LHCN-M2 (cell line): ENCODE measurements at regions not wholly inside any gene's neighbourhood (a gene's known extent, or its start where the extent isn't known, plus 50 kb on each side); places are given as distances from the start of the nearest gene placed in this dataset.

Experiments
- DNase-seq: peaks from one replicate; pipeline ENCODE4 v3.0.0-alpha.2; 2012; ENCODE audit warnings: low read depth

DNA sequence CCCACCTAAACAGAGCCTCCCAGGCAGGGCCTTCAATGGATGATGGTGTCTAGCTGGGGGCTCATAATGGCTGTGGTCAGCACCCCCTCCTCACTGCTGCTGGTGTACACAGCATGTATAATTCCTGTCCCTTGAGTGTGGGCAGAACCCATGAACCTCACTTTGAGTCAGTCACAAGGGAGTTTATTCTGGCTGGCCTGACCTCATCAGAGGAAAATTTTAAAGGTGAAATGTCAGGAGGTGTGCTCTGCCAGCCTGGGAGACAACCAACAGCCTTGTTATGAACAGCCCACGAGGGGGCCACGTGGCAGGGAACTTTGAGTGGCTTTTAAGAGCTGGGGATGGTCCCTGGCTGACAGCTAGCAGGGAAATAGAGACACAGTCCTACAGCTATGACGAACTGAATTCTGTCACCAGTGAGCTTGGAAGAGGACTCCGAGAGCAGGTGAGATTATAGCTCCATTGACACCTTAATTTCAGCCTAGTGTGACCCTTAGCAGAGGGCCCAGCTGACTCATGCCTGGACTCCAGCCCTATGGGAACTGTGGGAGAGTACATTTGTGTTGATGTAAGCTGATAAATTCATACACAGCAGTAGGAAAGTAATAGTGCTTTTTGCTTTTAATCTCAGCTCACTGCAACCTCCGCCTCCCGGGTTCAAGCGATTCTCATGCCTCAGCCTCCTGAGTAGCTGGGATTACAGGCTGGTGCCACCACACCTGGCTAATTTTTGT, 73.5 kb upstream of the RUNX3 start:
- DNase-seq = no peak

GRCh38 chr1:25003000-25003399, 72.9 kb upstream of the RUNX3 start:
- no peak for DNase-seq

- no peak for DNase-seq
These were observed 71.2 kb upstream of the RUNX3 start for GRCh38 chr1:25001125-25001915.

DNA sequence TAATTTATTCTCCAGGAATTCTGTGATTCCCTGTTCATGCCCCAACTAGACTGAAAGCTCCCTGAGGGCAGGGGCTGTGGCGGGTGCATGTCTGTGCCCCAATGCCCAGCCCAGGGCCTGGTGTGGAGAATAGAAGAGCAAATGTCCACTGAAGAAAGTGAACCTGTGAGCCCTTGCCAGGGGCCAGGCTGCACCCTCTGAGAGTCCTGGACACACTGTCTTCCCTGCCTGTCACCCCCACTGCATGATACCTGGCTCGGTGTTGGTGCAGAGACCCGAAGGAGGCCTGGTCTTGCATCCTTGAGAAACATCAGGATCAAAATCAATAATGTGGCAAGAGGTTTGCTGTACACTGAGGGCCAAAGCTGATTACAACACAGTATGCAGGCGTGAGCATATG, 69.8 kb upstream of the RUNX3 start:
- no peak for DNase-seq

DNA sequence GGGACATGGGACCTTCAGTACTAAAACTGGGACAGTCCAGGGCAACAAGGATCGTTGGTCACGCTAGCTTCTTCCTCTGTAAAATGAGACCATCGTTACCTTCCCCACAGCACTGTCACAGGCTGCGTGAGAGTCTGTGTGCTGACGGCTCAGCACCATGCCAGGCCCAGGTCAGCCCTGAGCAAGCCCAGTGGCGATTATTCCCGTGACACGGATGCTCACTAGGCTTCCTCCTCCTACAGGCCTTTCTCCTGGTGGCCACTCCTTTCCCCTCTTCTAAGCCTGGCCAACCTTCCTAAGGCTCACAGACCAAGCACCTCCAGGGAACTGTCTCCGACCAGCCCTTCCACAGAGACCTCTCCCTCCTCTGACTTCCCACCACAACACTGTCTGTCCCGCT, 69.3 kb upstream of the RUNX3 start:
- DNase-seq = no peak

DNA sequence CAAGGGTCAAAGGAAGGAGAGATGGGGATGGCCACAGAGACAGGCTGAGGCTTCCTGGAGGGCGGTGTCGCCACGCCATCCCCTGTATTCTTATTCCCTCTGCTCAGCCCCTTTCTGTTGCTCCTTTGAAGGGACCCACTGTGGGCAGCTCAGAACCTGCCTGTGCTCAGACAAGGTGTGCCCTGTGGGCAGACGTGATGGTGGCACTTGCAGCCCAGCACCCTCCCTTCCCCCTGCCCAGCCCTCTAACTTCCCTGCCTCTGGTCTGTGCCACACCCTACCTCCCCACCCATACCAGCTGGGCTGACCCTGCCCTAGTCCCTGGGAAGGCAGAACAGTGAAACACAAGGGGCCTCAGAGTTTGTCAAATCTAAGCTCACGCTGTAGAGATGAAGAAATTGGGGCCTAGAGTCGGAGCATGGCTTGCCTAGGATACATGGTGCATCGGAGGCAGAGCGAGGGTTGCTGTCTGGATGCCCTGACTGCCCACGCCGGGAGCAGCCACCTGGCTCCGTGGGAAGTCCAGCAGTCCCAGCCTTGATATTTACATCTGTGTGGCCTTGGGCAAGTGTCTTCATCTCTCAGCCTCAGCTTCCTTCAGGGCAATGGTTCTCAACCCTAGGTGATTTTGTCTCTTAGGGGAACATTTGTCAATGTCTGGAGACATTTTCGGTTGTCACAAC, 68.6 kb upstream of the RUNX3 start:
- DNase-seq = no peak

- DNase-seq = no peak
These were observed 67.2 kb upstream of the RUNX3 start for GRCh38 chr1:24996983-24997893.

- no peak for DNase-seq
These were observed 66.4 kb upstream of the RUNX3 start for GRCh38 chr1:24996456-24996855.

- DNase-seq = no peak
These were observed 65.6 kb upstream of the RUNX3 start for GRCh38 chr1:24995661-24996060.

DNA sequence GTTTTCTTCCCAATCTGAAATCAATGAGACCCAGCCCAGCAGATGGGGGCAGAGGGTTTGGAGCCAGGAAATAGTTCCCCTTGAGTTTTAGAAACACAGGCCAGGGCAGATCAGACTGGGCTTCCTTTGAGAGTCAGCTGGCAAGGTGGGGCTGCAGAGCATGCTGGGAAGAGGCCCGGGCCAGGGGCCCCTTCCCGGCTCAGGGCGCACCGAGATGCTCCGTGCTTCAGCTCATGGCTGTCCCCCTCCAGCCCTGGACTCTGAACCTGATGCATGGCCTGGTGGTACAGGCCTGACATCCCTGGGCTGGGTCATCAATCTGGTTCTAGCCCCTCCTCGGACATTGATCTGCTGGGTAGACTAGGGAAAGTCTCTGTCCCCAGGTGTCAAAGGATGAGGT, 65.1 kb upstream of the RUNX3 start:
- DNase-seq = no peak

DNA sequence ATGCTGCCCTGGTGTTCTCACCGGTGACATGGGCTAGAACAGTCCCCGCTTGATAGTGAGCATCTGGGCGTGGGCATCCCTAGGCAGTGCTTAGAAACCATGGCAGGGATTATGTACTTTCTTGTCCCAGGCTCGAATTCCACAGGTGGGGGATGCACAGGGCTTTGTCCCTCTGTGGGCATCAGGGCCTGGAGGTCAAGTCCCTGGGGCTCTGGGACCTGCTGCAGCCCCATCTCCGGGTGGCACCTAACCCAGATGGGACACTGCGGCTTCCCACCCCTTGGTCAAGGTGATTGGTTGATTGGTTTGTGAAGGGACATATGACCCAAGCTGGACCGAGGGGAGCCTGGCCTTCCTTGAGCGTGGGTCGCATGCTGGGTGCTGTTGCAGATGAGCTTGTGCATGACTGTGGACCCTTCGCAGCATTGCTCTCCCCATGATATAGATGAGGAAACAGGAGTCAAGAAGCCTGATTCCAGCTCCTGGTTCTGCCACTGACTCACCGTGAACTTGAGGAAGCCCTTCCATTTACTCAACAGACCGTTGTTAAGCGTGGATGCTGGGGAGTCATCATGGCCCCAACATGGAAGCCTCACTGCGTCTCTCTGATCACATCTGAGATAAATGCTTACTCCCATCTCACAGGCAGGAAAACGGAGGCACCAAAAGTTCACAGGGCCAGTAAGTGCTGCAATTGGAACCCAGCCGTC, 64.0 kb upstream of the RUNX3 start:
- DNase-seq = no peak

DNA sequence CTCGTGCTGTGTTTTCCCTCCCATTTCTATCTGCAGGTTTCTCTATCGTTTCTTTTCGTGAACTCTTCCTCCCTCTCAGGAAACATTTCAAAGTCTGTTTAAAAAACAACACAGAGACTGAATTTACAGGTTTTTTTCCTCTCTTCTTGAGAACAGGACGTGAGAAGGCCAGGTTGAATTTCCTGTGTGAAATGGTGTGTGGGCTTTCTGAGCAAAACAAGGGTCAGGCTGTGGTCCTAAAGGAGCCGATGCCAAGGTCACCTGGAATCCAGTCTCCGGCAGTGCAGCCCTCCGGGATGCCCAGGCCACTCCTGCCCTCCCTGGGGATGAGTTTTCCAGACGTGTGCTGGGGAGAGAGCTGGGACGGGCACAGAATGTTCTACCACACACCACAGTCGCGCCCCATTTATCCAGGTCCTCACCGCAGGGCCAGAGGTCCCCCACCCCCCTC, 62.7 kb upstream of the RUNX3 start:
- DNase-seq = no peak

- no peak for DNase-seq
These were observed 62.2 kb upstream of the RUNX3 start for GRCh38 chr1:24992124-24992760.

DNA sequence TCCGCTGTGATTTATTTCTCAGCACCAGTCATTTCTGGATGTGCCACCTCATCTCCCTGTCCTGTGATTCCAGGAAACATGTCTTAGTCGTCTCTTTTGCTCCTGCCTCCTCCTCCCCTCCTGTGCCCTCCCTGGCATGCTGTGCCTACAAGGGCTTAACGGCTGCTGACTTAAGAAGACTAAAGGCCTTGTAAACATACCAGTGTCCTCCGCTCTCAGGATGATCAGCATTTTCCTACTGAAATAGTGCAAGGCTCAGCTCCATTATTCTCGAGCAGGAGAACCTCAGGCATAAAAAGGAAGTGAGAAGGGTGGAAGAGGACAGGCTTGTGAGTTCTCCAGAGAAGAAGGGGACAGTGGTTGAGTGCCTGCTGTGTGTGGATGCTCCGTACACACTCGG, 61.6 kb upstream of the RUNX3 start:
- no peak for DNase-seq

DNA sequence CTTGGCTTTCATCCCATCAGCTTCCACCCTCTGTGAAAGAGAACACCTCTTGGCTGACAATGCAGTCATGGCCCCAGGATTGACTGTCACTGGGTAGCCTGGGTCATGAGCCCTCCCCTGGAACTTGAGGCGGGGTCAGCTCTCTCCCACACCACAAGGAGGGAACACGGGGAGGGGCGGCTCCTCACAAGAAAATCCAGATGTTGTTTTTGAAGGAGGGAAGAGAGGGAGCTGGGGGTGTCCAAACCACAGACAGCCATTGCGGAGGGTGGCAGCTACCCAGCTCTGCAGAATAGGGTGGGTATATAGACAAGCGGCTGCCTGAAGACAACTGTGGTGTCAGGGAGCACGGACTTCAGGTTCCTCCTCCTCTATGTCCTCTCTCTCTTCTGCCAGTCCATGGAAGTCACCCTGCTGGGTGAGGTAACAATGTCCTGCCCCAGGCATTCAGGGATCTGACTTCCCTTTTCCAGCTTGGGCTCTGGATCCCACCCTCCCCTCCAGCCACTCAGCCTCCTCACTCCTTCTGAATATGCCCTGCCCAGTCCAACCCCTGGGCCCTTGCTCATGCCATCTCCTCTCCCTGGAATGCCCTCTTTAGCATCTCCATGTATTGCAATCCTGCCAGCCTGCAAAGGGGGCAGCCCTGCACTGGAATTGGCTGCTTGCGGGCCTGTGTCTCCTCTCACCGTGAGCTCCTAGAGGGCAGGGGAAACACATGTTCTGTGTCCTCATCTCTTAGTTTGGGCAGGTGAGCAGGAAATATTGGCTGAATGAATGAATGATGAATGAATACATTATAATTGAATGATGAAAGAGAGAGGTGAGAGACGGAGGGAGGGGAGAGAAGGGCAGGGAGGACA, 60.9 kb upstream of the RUNX3 start:
- DNase-seq = no peak

- no peak for DNase-seq
These were observed 60.1 kb upstream of the RUNX3 start for GRCh38 chr1:24990136-24990535.

- DNase-seq = no peak
These were observed 59.0 kb upstream of the RUNX3 start for GRCh38 chr1:24989082-24989481.

DNA sequence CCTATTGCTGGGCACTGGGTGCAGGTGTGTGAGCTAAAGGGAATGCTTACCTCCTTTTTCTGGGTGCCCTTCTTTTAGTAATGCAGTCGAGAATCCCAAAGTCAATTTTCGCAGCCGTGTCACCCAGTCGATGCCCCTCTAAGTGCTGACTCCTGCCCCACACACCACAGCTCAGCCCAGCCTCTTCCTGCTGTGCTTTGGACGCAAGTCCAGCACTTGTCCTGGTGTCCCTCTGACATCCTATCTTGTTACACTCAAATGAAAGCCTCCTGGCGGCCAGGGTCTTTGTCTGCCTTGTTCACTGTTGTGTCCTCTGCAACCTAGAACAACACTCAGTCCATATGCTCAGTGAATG, 58.5 kb upstream of the RUNX3 start:
- DNase-seq = no peak

DNA sequence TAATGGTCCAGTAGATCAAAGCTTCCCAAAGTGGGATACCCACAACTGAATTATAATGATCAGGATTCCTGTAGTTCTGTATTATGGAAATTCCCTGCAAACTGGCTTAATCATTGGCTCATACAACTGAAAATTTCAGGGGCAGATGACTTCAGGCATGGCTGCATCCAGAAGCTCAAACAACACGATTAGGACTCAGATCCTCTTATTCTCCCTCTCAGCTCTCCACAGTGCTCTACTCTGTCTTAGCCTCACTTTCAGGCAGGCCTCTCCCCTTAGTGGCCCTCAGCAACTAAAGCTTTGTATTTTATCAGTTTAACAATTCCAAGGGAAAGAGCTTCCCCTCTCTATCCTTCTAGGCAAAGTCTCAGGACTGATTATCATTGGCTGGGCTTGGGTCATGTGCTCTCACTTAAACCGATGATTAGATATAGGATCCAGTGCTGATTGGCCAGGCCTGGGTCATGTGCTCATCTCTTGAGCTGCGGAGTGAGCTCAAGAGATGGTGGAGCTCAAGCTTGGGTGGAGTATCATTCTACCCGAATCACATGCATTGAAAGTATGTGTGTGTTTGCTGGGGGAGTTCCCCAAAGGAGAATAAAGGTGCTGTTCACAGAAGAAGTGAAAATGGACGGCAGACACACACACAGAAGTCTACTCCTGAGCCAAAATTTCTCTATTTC, 57.9 kb upstream of the RUNX3 start:
- no peak for DNase-seq
